ENCODE measurements at regions not wholly inside any gene's neighbourhood (a gene's known extent, or its start where the extent isn't known, plus 50 kb on each side); places are given as distances from the start of the nearest gene placed in this dataset.

DNA sequence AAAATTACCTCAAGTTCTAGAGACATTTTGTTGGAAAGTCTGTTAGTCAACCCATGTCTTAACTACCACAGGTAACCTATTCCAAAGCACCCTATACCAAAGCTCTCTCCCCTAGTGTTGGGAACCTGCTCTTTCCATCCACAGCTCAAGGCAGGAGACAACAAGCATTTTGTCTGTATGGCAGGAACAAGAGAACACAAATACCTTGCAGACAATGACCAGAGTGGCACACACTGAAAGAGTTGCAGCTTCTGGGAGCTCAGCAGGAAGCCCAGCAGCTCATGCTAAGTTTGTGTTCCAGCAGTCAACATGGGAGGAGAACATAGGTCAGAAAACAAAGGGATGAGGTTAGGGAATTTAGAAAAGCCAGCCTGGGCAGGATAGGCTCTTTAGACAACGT, 300.8 kb downstream of the HHIPL2 start:
- TF ChIP-seq CTCF (IDR thresholded peaks at IDR 0.05; ENCODE audit: borderline replicate concordance, extremely low read depth, low read length, poor library complexity, severe bottlenecking) (no peak), EZH2 (IDR thresholded peaks at IDR 0.05; ENCODE audit: borderline replicate concordance, low read depth, low read length, severe bottlenecking) (no peak)

Data from DND-41 (cell line).